Endothelial cell of umbilical vein (primary cell): ENCODE measurements at regions not wholly inside any gene's neighbourhood (a gene's known extent, or its start where the extent isn't known, plus 50 kb on each side); places are given as distances from the start of the nearest gene placed in this dataset.

Source experiments
- BruUV-seq: library from RNA; stranded (reverse); fragments of 400-500 nt; replicated peaks from 2 replicates; lab custom pipeline; 2021; lab: Mats Ljungman, UMichigan
- CTCF ChIA-PET: fragments of 300-600, 350-600 bp; sonication (Branson Sonifier 250); formaldehyde crosslinking; loops from one replicate; lab custom pipeline; 2021; ENCODE audit warnings: antibody characterized with exemption, inconsistent platforms; lab: Charles Lee
- POLR2A ChIA-PET: fragments of 300-600, 350-600 bp; sonication (Branson Sonifier 250); formaldehyde crosslinking; loops from one replicate; lab custom pipeline; 2021; ENCODE audit warnings: antibody characterized with exemption, inconsistent platforms; lab: Charles Lee
- DNase-seq: peaks from one replicate; pipeline ENCODE4 v3.0.0-alpha.2; 2011; ENCODE audit warnings: low read depth, low spot score
- FAIRE-seq: peaks from 2 replicates; lab custom pipeline; 2011; peaks lifted over from hg19 to GRCh38; lab: Jason Lieb, UNC
- H2AFZ ChIP-seq: 2 replicates; pipeline ENCODE4 v1.6.0; 2012; ENCODE audit warnings: low read depth, low read length, control low read depth, inconsistent platforms
- H3K27ac ChIP-seq: 2 replicates; pipeline ENCODE4 v1.5.1; 2011; ENCODE audit warnings: low read depth, mild to moderate bottlenecking, control low read depth, low read length, moderate library complexity; ENCODE audit not compliant: insufficient read depth
- H3K27me3 ChIP-seq, 2 experiments: 2 replicates each; pipeline versions ENCODE4 v1.6.0 to v1.6.1; 2011; ENCODE audit warnings: low read length in 2 of 2, mixed read lengths in 1 of 2; ENCODE audit not compliant: control insufficient read depth in 2 of 2, insufficient read depth in 2 of 2
- H3K36me3 ChIP-seq, 2 experiments: 2 replicates in 1 of 2; 3 replicates in 1 of 2; pipeline ENCODE4 v1.5.1; 2011; ENCODE audit warnings: low read length in 2 of 2, mild to moderate bottlenecking in 1 of 2, moderate library complexity in 1 of 2; ENCODE audit not compliant: control insufficient read depth in 2 of 2, insufficient read depth in 2 of 2; ENCODE audit errors: extremely low read depth in 1 of 2
- H3K4me1 ChIP-seq: 3 replicates; pipeline ENCODE4 v1.5.1; 2011; ENCODE audit warnings: mild to moderate bottlenecking, low read length; ENCODE audit not compliant: control insufficient read depth, insufficient read depth; ENCODE audit errors: extremely low read depth
- H3K4me2 ChIP-seq: 2 replicates; pipeline ENCODE4 v1.6.1; 2011; ENCODE audit warnings: low read length, control low read depth, mixed read lengths; ENCODE audit not compliant: insufficient read depth
- H3K4me3 ChIP-seq, 3 experiments: fragments of 200-600 bp in 1 of 3; sonication (generic), shearing (Covaris generic) in 1 of 3; replicated peaks in 1 of 3; 2 replicates each; pipeline ENCODE4 v1.5.1; 2011 to 2016; ENCODE audit warnings: control low read depth in 3 of 3, low read length in 3 of 3, mild to moderate bottlenecking in 2 of 3, inconsistent platforms in 1 of 3, low read depth in 1 of 3, moderate library complexity in 1 of 3; ENCODE audit not compliant: insufficient read depth in 1 of 3
- H3K79me2 ChIP-seq: 2 replicates; pipeline ENCODE4 v1.6.0; 2012; ENCODE audit warnings: low read length, inconsistent platforms; ENCODE audit not compliant: control insufficient read depth, insufficient read depth
- H3K9ac ChIP-seq: replicated peaks from 2 replicates; pipeline ENCODE3; 2011; ENCODE audit warnings: low read length, control low read depth; ENCODE audit not compliant: insufficient read depth; ENCODE audit errors: extremely low read depth
- H3K9me1 ChIP-seq: replicated peaks from 3 replicates; pipeline ENCODE4 v1.6.0; 2011; ENCODE audit warnings: mild to moderate bottlenecking, low read length; ENCODE audit not compliant: control insufficient read depth, insufficient read depth; ENCODE audit errors: extremely low read depth
- H3K9me3 ChIP-seq: replicated peaks from 2 replicates; pipeline ENCODE4 v1.5.1; 2012; ENCODE audit warnings: low read length, inconsistent platforms; ENCODE audit not compliant: control insufficient read depth, insufficient read depth
- H4K20me1 ChIP-seq: replicated peaks from 2 replicates; pipeline ENCODE3; 2011; ENCODE audit warnings: mild to moderate bottlenecking, low read length; ENCODE audit not compliant: control insufficient read depth, insufficient read depth; ENCODE audit errors: extremely low read depth
- EZH2 ChIP-seq: IDR thresholded peaks from 2 replicates; pipeline ENCODE4 v1.6.1; 2012; ENCODE audit warnings: borderline replicate concordance, low read depth, mild to moderate bottlenecking, moderate library complexity, low read length, inconsistent platforms; ENCODE audit not compliant: severe bottlenecking
- FOS ChIP-seq: IDR thresholded peaks from 2 replicates; pipeline ENCODE4 v1.6.1; 2011; ENCODE audit warnings: mild to moderate bottlenecking, low read length, moderate library complexity, borderline replicate concordance; ENCODE audit not compliant: insufficient read depth
- GATA2 ChIP-seq: IDR thresholded peaks from 2 replicates; pipeline ENCODE4 v1.7.0; 2011; ENCODE audit warnings: low read depth, mild to moderate bottlenecking, moderate library complexity, mixed read lengths, low read length; ENCODE audit not compliant: insufficient read length, insufficient read depth
- JUN ChIP-seq: IDR thresholded peaks from 2 replicates; pipeline ENCODE4 v1.6.1; 2011; ENCODE audit warnings: borderline replicate concordance, low read depth; ENCODE audit not compliant: insufficient read length, insufficient read depth
- MYC ChIP-seq: IDR thresholded peaks from one replicate; pipeline ENCODE4 v1.6.1; 2011; ENCODE audit warnings: mild to moderate bottlenecking, low read depth, low read length
- POLR2A ChIP-seq: IDR thresholded peaks from 2 replicates; pipeline ENCODE4 v1.6.1; 2012; ENCODE audit warnings: low read depth, mild to moderate bottlenecking, control low read depth, low read length
- POLR2AphosphoS5 ChIP-seq: IDR thresholded peaks from 2 replicates; pipeline ENCODE4 v1.6.1; 2012; ENCODE audit warnings: low read depth, mild to moderate bottlenecking, control low read depth, low read length, moderate library complexity; ENCODE audit not compliant: insufficient read depth
- dilution Hi-C: fragments of 300-500 bp; cut with MboI; formaldehyde crosslinking; loops from one replicate; pipeline ENCODE4 v1.15.0; 2019; ENCODE audit warnings: low sequenced_read_pairs; ENCODE audit not compliant: extremely low pct_ligation_motif_present
- intact Hi-C: fragments of 100-400 bp; cut with micrococcal nuclease; formaldehyde crosslinking; loops from one replicate; pipeline ENCODE4 v1.10.0; 2022
- TF ChIP-seq, protein P1 (sequence below): IDR thresholded peaks from 2 replicates; pipeline ENCODE4 v1.6.1; 2011; ENCODE audit not compliant: insufficient read depth, insufficient read length
- TF ChIP-seq, protein P2 (sequence below), 2 donors: IDR thresholded peaks; 1 replicate in 1 of 2; 2 replicates in 1 of 2; pipeline ENCODE4 v1.5.1; 2011; ENCODE audit warnings: low read length in 2 of 2, mild to moderate bottlenecking in 2 of 2, moderate library complexity in 2 of 2, control low read depth in 1 of 2, inconsistent platforms in 1 of 2, low read depth in 1 of 2; ENCODE audit not compliant: insufficient read depth in 1 of 2; ENCODE audit errors: extremely low read depth in 1 of 2

DNA sequence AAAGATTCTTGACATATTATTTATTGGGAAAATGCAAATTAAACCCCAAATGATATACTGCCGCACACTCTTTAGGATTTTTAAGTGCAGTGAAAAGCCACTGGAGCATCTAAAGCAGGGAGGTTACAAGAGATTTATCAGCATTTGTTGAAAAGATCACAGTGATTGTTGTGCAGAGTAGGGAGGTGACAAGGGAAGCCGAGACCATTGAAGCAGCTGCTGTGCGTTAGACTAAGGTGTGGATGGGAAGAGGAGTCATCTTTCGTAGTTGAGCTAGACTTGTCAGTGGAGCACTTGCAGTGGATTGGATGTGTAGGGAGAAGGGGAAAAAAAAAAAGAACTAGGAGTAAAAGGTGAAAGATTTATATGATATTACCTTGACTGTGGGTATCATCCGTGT, 854.6 kb downstream of the NTRK3 start:
- DNase-seq, result no peak
- no peak overlapping the region for H3K4me2 ChIP-seq
- peaks cover 4% of the 10 kb centered on the region for H3K9me3 ChIP-seq
- POLR2A ChIA-PET, result no interaction called here
- no peaks in the 10 kb centered on the region for H4K20me1 ChIP-seq
- H2AFZ ChIP-seq, result no peak overlapping the region
- dilution Hi-C loops (no loop called here), intact Hi-C loops (no loop called here)
- no peaks in the 10 kb centered on the region for H3K36me3 ChIP-seq
- BruUV-seq, result no TSS peak
- H3K27me3 ChIP-seq, result no peaks in the 10 kb centered on the region
- no peaks in the 10 kb centered on the region for H3K9me1 ChIP-seq
- H3K4me1 ChIP-seq, result no peaks in the 10 kb centered on the region
- no peak overlapping the region for H3K4me3 ChIP-seq
- CTCF ChIA-PET, result no interaction called here
- no peaks in the 10 kb centered on the region for H3K79me2 ChIP-seq
- TF ChIP-seq FOS (no peak), POLR2A (no peak), EZH2 (no peak), GATA2 (no peak), POLR2AphosphoS5 (no peak), JUN (no peak), MYC (no peak)
- TF ChIP-seq, protein P1, sequence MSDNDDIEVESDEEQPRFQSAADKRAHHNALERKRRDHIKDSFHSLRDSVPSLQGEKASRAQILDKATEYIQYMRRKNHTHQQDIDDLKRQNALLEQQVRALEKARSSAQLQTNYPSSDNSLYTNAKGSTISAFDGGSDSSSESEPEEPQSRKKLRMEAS, result no peak
- TF ChIP-seq, protein P2, sequence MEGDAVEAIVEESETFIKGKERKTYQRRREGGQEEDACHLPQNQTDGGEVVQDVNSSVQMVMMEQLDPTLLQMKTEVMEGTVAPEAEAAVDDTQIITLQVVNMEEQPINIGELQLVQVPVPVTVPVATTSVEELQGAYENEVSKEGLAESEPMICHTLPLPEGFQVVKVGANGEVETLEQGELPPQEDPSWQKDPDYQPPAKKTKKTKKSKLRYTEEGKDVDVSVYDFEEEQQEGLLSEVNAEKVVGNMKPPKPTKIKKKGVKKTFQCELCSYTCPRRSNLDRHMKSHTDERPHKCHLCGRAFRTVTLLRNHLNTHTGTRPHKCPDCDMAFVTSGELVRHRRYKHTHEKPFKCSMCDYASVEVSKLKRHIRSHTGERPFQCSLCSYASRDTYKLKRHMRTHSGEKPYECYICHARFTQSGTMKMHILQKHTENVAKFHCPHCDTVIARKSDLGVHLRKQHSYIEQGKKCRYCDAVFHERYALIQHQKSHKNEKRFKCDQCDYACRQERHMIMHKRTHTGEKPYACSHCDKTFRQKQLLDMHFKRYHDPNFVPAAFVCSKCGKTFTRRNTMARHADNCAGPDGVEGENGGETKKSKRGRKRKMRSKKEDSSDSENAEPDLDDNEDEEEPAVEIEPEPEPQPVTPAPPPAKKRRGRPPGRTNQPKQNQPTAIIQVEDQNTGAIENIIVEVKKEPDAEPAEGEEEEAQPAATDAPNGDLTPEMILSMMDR (IDR thresholded peaks at IDR 0.05; ENCODE audit: extremely low read depth in 1 of 2, insufficient read depth in 1 of 2, low read depth in 1 of 2, low read length in 2 of 2), result no peak
- FAIRE-seq, result no peak
- no peak overlapping the region for H3K9ac ChIP-seq
- H3K27ac ChIP-seq, result no peak overlapping the region
